GM12865 (cell line): ENCODE measurements at regions not wholly inside any gene's neighbourhood (a gene's known extent, or its start where the extent isn't known, plus 50 kb on each side); places are given as distances from the start of the nearest gene placed in this dataset.

Experiments used
- DNase-seq: peaks from one replicate; pipeline ENCODE4 v3.0.0; 2010; ENCODE audit warnings: low read depth
- H3K4me3 ChIP-seq: 2 replicates; pipeline ENCODE4 v1.5.1; 2011; ENCODE audit warnings: mild to moderate bottlenecking, low read depth, low read length, control low read depth
- CTCF ChIP-seq: IDR thresholded peaks from 2 replicates; pipeline ENCODE4 v1.5.1; 2011; ENCODE audit warnings: low read length, control low read depth, low read depth, inconsistent platforms; ENCODE audit not compliant: insufficient read depth; ENCODE audit errors: missing control alignments

GRCh38 chr4:187188741-187189140 is 465.1 kb upstream of the FAT1 start:
- no peak overlapping the region for H3K4me3 ChIP-seq
- no peak for TF ChIP-seq CTCF
- DNase-seq, result no peak

- DNase-seq, result no peak
- no peak for TF ChIP-seq CTCF
Measured at GRCh38 chr4:187190390-187190789, 466.7 kb upstream of the FAT1 start.

GRCh38 chr4:187191676-187192075 is 468.0 kb upstream of the FAT1 start:
- TF ChIP-seq CTCF, result no peak
- DNase-seq, result no peak
- no peak overlapping the region for H3K4me3 ChIP-seq

More at GRCh38 chr4:187190390-187190789, 466.7 kb upstream of the FAT1 start:
- H3K4me3 ChIP-seq, result no peak overlapping the region

GRCh38 chr4:187192266-187192665 is 468.6 kb upstream of the FAT1 start:
- no peak overlapping the region for H3K4me3 ChIP-seq
- TF ChIP-seq CTCF, result no peak
- no peak for DNase-seq

- no peak for DNase-seq
- no peak for TF ChIP-seq CTCF
- no peak overlapping the region for H3K4me3 ChIP-seq
Measured at GRCh38 chr4:187193141-187193540, 469.5 kb upstream of the FAT1 start.

- DNase-seq, result no peak
- no peak overlapping the region for H3K4me3 ChIP-seq
- no peak for TF ChIP-seq CTCF
Measured at GRCh38 chr4:187204389-187204918, 480.8 kb upstream of the FAT1 start.

- H3K4me3 ChIP-seq, result no peak overlapping the region
- TF ChIP-seq CTCF, result no peak
- no peak for DNase-seq
Measured at GRCh38 chr4:187207931-187208330, 484.3 kb upstream of the FAT1 start.
